ENCODE measurements at regions not wholly inside any gene's neighbourhood (a gene's known extent, or its start where the extent isn't known, plus 50 kb on each side); places are given as distances from the start of the nearest gene placed in this dataset.

DNA sequence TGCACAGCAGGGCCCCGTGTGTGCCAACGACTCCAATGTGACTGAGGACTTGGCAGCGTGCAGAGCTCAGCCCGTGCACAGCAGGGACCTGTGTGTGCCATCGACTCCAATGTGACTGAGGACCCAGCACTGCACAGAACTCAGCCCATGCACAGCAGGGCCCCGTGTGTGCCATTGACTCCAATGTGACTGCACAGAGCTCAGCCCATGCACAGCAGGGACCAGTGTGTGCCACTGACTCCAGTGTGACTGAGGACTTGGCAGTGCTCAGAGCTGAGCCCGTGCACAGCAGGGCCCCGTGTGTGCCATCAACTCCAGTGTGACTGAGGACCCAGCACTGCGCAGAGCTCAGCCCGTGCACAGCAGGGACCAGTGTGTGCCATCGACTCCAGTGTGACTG is 347.8 kb upstream of the B3GAT1 start:
- TF ChIP-seq, protein P1, sequence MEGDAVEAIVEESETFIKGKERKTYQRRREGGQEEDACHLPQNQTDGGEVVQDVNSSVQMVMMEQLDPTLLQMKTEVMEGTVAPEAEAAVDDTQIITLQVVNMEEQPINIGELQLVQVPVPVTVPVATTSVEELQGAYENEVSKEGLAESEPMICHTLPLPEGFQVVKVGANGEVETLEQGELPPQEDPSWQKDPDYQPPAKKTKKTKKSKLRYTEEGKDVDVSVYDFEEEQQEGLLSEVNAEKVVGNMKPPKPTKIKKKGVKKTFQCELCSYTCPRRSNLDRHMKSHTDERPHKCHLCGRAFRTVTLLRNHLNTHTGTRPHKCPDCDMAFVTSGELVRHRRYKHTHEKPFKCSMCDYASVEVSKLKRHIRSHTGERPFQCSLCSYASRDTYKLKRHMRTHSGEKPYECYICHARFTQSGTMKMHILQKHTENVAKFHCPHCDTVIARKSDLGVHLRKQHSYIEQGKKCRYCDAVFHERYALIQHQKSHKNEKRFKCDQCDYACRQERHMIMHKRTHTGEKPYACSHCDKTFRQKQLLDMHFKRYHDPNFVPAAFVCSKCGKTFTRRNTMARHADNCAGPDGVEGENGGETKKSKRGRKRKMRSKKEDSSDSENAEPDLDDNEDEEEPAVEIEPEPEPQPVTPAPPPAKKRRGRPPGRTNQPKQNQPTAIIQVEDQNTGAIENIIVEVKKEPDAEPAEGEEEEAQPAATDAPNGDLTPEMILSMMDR (IDR thresholded peaks at IDR 0.05; ENCODE audit: low read depth, low read length): no peak
- TF ChIP-seq EZH2phosphoT487 (IDR thresholded peaks at IDR 0.05; ENCODE audit: low read depth): no peak
